ENCODE measurements at regions not wholly inside any gene's neighbourhood (a gene's known extent, or its start where the extent isn't known, plus 50 kb on each side); places are given as distances from the start of the nearest gene placed in this dataset.

- H3K4me3 ChIP-seq: no peak overlapping the region
- peaks cover 0 to 5% of the 10 kb centered on the region in 2 donors for H3K4me1 ChIP-seq
- intact Hi-C loops (cut with DNase I; ENCODE audit: low total_unique reads) (loop anchor here (10.0 kb wide), 1 partner anchor 150 kb away; no protein-coding TSS in a partner anchor), in situ Hi-C loops (cut with MboI; ENCODE audit: low sequenced_read_pairs in 4 of 4) (no loop called here)
- no peak for DNase-seq
- TF ChIP-seq, protein P1, sequence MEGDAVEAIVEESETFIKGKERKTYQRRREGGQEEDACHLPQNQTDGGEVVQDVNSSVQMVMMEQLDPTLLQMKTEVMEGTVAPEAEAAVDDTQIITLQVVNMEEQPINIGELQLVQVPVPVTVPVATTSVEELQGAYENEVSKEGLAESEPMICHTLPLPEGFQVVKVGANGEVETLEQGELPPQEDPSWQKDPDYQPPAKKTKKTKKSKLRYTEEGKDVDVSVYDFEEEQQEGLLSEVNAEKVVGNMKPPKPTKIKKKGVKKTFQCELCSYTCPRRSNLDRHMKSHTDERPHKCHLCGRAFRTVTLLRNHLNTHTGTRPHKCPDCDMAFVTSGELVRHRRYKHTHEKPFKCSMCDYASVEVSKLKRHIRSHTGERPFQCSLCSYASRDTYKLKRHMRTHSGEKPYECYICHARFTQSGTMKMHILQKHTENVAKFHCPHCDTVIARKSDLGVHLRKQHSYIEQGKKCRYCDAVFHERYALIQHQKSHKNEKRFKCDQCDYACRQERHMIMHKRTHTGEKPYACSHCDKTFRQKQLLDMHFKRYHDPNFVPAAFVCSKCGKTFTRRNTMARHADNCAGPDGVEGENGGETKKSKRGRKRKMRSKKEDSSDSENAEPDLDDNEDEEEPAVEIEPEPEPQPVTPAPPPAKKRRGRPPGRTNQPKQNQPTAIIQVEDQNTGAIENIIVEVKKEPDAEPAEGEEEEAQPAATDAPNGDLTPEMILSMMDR (IDR thresholded peaks at IDR 0.05 in 4 of 5, conservative IDR thresholded peaks at IDR 0.05 in 1 of 5): no peak
- no peak for TF ChIP-seq POLR2A (IDR thresholded peaks at IDR 0.05)
- no peaks in the 10 kb centered on the region for H3K9me3 ChIP-seq
- H3K36me3 ChIP-seq: no peaks in the 10 kb centered on the region
- ATAC-seq: no peak
- H3K27me3 ChIP-seq: no peaks in the 10 kb centered on the region
- H3K27ac ChIP-seq: no peak overlapping the region
Observed at GRCh38 chr10:3714967-3715366, 70.0 kb downstream of the KLF6 start.

GRCh38 chr10:3714531-3714930, 70.5 kb downstream of the KLF6 start:
- no peak overlapping the region for H3K27ac ChIP-seq
- intact Hi-C loops (cut with DNase I; ENCODE audit: low total_unique reads): loop anchor here (10.0 kb wide), 1 partner anchor 150 kb away; no protein-coding TSS in a partner anchor
- H3K36me3 ChIP-seq: no peaks in the 10 kb centered on the region
- no peak for ATAC-seq
- no peaks in the 10 kb centered on the region for H3K9me3 ChIP-seq
- no peaks in the 10 kb centered on the region for H3K27me3 ChIP-seq
- no peak for DNase-seq
- TF ChIP-seq, protein P1 (IDR thresholded peaks at IDR 0.05 in 4 of 5, conservative IDR thresholded peaks at IDR 0.05 in 1 of 5): no peak
- no peak for TF ChIP-seq POLR2A (IDR thresholded peaks at IDR 0.05)
- no peak overlapping the region for H3K4me3 ChIP-seq
- peaks cover 0 to 2% of the 10 kb centered on the region in 2 donors for H3K4me1 ChIP-seq
- in situ Hi-C loops (cut with MboI; ENCODE audit: low sequenced_read_pairs in 4 of 4): no loop called here

- ATAC-seq: no peak
- Histone ChIP-seq H3K27ac (no peak overlapping the region), H3K9me3 (no peaks in the 10 kb centered on the region), H3K4me1 (no peaks in the 10 kb centered on the region), H3K36me3 (no peaks in the 10 kb centered on the region), H3K4me3 (no peak overlapping the region), H3K27me3 (no peaks in the 10 kb centered on the region)
- in situ Hi-C loops (cut with MboI; ENCODE audit: low sequenced_read_pairs in 4 of 4): no loop called here
- no peak for TF ChIP-seq POLR2A (IDR thresholded peaks at IDR 0.05)
- TF ChIP-seq, protein P1 (IDR thresholded peaks at IDR 0.05 in 4 of 5, conservative IDR thresholded peaks at IDR 0.05 in 1 of 5): no peak
- no peak for DNase-seq
- intact Hi-C loops (cut with DNase I; ENCODE audit: low total_unique reads): loop anchor here (10.0 kb wide), 1 partner anchor 148 kb away; no protein-coding TSS in a partner anchor
Observed at GRCh38 chr10:3712707-3713106, 72.3 kb downstream of the KLF6 start.

DNA sequence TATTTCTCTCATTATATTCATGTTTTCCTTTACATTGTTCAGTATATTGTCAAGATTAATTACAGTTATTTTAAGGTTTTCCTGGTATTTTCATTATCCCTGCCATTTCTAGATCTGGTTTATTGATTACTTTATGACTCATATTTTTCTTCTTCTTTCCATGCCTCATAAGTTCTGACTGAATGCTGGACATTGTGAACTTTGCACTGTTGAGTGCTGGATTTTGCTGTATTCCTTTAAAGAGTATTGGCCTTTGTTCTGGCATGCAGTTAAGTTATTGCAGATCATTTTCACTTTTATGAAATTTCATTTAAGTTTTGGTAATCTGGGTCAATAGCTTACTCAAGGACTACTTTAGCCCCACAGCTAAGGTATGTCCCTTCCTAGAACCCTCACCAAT, 73.1 kb downstream of the KLF6 start:
- DNase-seq (no peak), ATAC-seq (no peak)
- Histone ChIP-seq H3K36me3 (no peaks in the 10 kb centered on the region), H3K27ac (no peak overlapping the region), H3K4me1 (no peaks in the 10 kb centered on the region), H3K4me3 (no peak overlapping the region), H3K9me3 (no peaks in the 10 kb centered on the region), H3K27me3 (no peaks in the 10 kb centered on the region)
- in situ Hi-C loops (cut with MboI; ENCODE audit: low sequenced_read_pairs in 4 of 4) (no loop called here), intact Hi-C loops (cut with DNase I; ENCODE audit: low total_unique reads) (loop anchor here (10.0 kb wide), 1 partner anchor 147 kb away; no protein-coding TSS in a partner anchor)
- TF ChIP-seq POLR2A (IDR thresholded peaks at IDR 0.05): no peak
- TF ChIP-seq, protein P1 (IDR thresholded peaks at IDR 0.05 in 4 of 5, conservative IDR thresholded peaks at IDR 0.05 in 1 of 5): no peak

DNA sequence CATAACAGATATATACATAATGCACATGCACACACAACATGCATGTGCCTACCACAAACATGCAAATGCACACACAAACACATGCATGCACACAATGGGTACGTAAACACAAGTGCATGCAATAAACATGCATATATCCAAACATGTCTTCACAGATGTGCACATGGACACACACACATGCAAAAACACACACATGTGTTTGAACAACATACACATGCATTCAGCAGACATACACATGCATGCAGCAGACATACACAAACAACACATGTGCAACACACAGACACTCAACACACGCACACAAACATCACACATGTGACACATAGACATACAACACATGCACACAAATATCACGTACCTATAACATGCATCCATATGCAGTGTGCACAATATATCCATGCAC, 74.2 kb downstream of the KLF6 start:
- intact Hi-C loops (cut with DNase I; ENCODE audit: low total_unique reads) (loop anchor here (10.0 kb wide), 1 partner anchor 146 kb away; no protein-coding TSS in a partner anchor), in situ Hi-C loops (cut with MboI; ENCODE audit: low sequenced_read_pairs in 4 of 4) (no loop called here)
- H3K36me3 ChIP-seq: no peaks in the 10 kb centered on the region
- no peak for DNase-seq
- no peak for ATAC-seq
- no peak for TF ChIP-seq POLR2A (IDR thresholded peaks at IDR 0.05)
- TF ChIP-seq, protein P1 (IDR thresholded peaks at IDR 0.05 in 4 of 5, conservative IDR thresholded peaks at IDR 0.05 in 1 of 5): no peak
- H3K27ac ChIP-seq: no peak overlapping the region
- H3K4me3 ChIP-seq: no peak overlapping the region
- H3K4me1 ChIP-seq: no peaks in the 10 kb centered on the region
- H3K27me3 ChIP-seq: no peaks in the 10 kb centered on the region
- H3K9me3 ChIP-seq: no peaks in the 10 kb centered on the region

Data from gastrocnemius medialis (tissue), 4 donors.